SKM-1 (cell line): ENCODE measurements at regions not wholly inside any gene's neighbourhood (a gene's known extent, or its start where the extent isn't known, plus 50 kb on each side); places are given as distances from the start of the nearest gene placed in this dataset.
"Not testable (repeated sequence)": the region's sequence is repeated elsewhere in the genome, so short reads cannot be mapped to it uniquely, and the experiment has no call there.

Experiments
- DNase-seq: peaks from one replicate; lab custom pipeline; 2025; ENCODE audit not compliant: unreplicated experiment; lab: John Stamatoyannopoulos, UW

DNA sequence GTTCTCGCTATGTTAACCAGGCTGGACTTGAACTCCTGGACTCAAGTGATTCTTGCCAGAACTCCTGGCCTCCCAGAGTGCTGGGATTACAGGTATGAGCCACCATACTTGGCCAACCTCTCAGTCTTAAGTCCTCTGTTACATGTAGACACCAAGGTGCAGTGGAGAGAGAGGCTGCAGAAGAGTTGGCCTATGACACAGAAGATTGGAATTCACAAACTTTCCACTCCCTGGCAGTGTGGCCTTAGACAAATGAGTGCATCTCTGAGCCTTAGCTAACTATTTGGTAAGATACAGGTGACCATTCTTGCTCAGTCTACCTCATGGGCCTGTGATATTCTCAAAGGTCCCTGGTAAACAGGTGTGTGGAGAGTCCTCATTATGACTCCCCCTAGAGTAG, 159.7 kb downstream of the MYCN start:
- DNase-seq = no peak

- DNase-seq = no peak
These were observed 159.0 kb downstream of the MYCN start for GRCh38 chr2:16099326-16099725.

DNA sequence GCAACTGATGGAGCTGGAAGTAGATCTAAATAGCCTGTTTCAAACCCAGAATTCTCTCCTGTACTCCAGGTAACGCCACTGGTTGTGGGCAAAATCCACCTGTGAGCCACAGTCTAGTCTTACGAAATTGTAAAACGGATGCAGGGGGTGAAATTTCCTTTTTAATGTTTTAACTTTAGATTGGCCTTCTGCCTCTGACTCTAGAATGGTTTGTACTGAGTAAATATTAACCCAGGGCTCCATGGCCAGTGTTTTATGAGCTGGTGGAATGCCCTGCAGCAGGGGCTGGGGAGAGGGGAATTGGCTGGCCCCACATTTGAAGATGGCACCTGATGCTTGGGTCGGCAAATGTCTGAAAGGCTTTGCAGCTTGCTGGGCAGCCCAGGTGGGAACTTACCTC, 156.6 kb downstream of the MYCN start:
- no peak for DNase-seq

DNA sequence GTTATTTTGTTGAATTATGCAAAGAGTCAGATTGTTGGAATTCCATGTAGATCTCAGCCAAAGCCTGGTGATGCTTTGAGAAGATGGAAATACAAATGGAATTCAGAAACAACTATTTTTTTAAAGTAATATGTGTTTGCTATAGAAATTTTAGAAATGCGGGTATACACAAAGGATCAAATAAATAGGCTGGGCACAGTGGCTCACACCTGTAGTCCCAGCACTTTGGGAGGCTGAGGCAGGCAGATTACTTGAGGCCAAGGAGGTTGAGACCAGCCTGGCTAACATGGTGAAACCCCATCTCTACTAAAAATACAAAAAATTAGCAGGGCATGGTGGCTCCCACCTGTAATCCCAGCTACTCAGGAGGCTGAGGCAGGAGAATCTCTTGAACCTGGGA, 155.1 kb downstream of the MYCN start:
- DNase-seq = not testable (repeated sequence)

DNA sequence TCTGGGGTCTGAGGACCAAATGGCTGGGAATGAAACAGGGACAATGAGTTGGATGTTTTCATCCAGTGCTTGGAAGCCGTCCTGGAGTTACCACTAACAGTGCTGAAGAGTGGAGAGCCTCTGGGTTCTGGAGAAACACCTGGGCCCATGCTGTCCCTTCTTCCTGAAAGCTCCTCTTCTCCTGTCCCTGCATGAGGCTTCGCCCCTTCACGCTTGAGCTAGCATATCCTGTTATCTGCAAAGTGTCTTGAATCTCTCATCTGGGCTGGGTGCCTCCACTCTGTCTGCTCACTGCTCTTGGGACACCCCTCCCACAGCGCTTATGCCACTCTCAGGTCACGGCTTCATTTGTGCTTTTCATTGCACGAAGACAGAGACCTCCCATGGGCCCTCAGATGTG, 154.5 kb downstream of the MYCN start:
- no peak for DNase-seq

GRCh38 chr2:16093639-16094529, 153.5 kb downstream of the MYCN start:
- no peak for DNase-seq

- no peak for DNase-seq
These were observed 152.7 kb downstream of the MYCN start for GRCh38 chr2:16092861-16093638.

- no peak for DNase-seq
These were observed 151.4 kb downstream of the MYCN start for GRCh38 chr2:16091576-16092282.

GRCh38 chr2:16090650-16091575, 150.6 kb downstream of the MYCN start:
- DNase-seq = no peak

GRCh38 chr2:16089491-16089890, 149.1 kb downstream of the MYCN start:
- DNase-seq = not testable (repeated sequence)

GRCh38 chr2:16088802-16089112, 148.4 kb downstream of the MYCN start:
- no peak for DNase-seq

DNA sequence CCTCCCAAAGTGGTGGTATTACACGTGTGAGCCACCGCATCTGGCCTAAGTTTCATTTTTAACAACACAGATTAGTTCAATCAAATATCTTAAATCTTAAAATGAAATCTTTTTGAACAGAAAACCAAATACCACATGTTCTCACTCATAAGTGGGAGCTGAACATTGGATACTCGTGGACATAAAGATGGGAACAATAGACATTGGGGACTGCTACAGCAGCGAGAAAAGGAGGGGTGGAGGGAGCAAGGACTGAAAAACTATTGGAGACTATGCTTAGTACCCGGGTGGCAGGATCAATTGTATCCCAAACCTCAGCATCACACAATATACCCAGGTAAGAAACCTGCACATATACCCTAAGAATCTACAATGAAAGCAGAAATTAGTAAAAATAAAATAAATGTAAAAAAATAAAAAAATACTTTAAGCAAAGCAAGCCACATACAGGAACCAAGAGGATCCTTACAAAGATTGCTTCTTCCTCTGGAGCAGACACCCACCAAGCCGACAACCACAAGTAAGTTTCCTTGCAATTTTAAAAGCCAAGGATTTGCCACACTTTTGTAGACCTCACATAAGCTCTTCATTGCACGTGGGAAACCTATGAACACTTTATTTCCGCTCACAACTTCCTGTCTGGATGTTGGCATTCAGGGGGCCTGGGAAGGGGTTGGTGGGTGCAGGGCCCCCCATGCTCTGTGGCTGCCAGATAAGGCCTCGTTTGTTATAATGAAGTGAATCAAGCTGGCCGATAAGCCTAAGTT, 147.9 kb downstream of the MYCN start:
- no peak for DNase-seq

DNA sequence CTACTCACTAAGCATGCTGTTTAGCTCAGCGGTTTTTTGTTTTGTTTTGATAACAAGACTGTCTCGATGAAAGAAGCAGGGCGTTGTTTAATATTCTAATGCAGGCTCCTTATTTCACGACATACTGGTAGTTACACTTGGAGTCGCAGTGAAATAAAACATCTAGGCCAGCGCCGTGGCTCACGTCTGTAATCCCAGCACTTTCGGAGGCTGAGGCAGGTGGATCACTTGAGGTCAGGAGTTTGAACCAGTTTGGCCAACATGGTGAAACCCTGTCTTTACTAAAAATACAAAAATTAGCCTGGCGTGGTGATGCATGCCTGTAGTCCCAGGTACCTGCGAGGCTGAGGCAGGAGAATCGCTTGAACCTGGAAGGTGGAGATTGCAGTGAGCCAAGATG, 145.8 kb downstream of the MYCN start:
- DNase-seq = not testable (repeated sequence)

DNA sequence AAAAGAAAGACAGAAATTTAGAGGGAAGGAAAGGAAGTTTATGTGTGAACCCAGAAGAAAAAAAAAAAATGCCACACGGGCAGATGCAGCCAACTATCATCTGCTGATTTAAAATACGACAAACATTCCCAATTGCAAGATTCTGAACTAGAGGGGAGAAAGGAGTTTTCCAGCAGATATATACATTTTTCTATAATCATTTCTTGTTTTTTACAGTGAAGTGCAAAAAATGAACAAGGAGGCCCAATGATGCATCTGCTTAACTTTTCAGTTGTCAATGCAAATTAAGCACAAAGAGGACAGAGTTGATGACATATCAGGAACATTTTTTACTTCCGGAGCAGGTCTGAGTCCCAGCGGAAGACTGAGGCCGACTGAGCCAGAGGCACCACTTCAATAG, 144.7 kb downstream of the MYCN start:
- DNase-seq = no peak

- DNase-seq = no peak
These were observed 143.9 kb downstream of the MYCN start for GRCh38 chr2:16084274-16084673.

GRCh38 chr2:16082276-16082675, 141.9 kb downstream of the MYCN start:
- no peak for DNase-seq

- DNase-seq = no peak
These were observed 141.2 kb downstream of the MYCN start for GRCh38 chr2:16081316-16082200.

DNA sequence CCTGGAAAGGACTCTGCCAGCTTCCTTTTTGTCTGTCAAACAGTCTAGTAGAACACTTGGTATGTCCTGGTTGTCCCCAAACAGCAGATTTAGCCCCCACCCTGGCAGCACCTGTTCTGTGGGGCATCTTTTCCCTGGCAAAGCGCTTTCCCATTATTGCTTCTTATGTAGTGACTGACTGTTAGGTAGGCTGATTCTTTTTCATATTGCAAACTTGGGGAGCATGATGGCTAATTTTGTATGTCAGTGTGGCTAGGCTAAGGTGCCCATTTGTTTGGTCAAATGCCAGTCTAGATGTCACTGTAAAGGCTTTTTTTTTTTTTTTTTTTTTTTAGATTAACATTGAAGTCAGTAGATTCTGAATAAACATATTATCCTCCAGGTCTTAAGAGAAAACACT, 140.2 kb downstream of the MYCN start:
- DNase-seq = no peak

GRCh38 chr2:16080071-16080470, 139.7 kb downstream of the MYCN start:
- DNase-seq = no peak
